ENCODE measurements at regions not wholly inside any gene's neighbourhood (a gene's known extent, or its start where the extent isn't known, plus 50 kb on each side); places are given as distances from the start of the nearest gene placed in this dataset.

DNA sequence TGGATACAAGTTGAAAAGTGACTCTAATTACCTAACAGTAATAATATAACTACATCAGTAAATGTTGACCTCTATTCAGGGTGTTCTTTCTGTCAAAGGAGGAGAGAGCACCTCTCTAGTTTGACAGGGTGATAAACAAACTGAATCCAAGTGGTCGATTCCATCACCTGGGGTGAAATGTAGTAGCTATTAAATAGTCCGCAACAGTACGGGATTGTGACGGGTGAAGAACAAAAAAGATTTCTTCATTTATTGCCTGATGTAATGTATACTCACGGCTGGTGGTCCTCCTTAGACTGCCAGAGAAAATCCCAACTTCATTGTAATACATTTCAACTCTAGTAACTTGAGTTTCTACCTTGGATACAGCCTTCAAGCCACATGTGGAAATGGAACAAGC is 292.5 kb upstream of the CELF2 start:
- H4K8ac ChIP-seq (ENCODE audit: low read depth in 2 of 2, low read length in 2 of 2) = no peak overlapping the region
- H4K91ac ChIP-seq (ENCODE audit: insufficient read depth, low read depth, low read length) = no peak overlapping the region
- H2AK5ac ChIP-seq (ENCODE audit: low read depth, low read length) = no peak overlapping the region
- H3K23ac ChIP-seq (ENCODE audit: low read depth, low read length) = no peak overlapping the region
- TF ChIP-seq, protein P1, sequence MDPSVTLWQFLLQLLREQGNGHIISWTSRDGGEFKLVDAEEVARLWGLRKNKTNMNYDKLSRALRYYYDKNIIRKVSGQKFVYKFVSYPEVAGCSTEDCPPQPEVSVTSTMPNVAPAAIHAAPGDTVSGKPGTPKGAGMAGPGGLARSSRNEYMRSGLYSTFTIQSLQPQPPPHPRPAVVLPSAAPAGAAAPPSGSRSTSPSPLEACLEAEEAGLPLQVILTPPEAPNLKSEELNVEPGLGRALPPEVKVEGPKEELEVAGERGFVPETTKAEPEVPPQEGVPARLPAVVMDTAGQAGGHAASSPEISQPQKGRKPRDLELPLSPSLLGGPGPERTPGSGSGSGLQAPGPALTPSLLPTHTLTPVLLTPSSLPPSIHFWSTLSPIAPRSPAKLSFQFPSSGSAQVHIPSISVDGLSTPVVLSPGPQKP (IDR thresholded peaks at IDR 0.05; ENCODE audit: borderline replicate concordance, low read depth, low read length) = no peak
- TF ChIP-seq FOS (IDR thresholded peaks at IDR 0.05; ENCODE audit: low read depth, low read length) (no peak), RAD21 (IDR thresholded peaks at IDR 0.05; ENCODE audit: low read length) (no peak), CEBPB (IDR thresholded peaks at IDR 0.05; ENCODE audit: low read depth, low read length) (no peak), MAZ (IDR thresholded peaks at IDR 0.05; ENCODE audit: borderline replicate concordance, low read depth, low read length) (no peak), RFX5 (IDR thresholded peaks at IDR 0.05; ENCODE audit: low read depth, low read length) (no peak), SMC3 (IDR thresholded peaks at IDR 0.05; ENCODE audit: low read depth, low read length) (no peak), NFE2L2 (IDR thresholded peaks at IDR 0.05; ENCODE audit: low read depth, low read length) (no peak), MAFK (IDR thresholded peaks at IDR 0.05; ENCODE audit: low read depth, low read length) (no peak), MXI1 (IDR thresholded peaks at IDR 0.05; ENCODE audit: borderline replicate concordance, low read depth, low read length) (no peak), CTCF (conservative IDR thresholded peaks at IDR 0.05; ENCODE audit: low read depth, low read length) (no peak), CHD1 (IDR thresholded peaks at IDR 0.05; ENCODE audit: low read depth, low read length) (no peak), USF2 (IDR thresholded peaks at IDR 0.05; ENCODE audit: low read depth, low read length) (no peak), RCOR1 (IDR thresholded peaks at IDR 0.05; ENCODE audit: insufficient replicate concordance, low read length) (no peak), POLR2A (IDR thresholded peaks at IDR 0.05; ENCODE audit: low read depth, low read length) (no peak), BHLHE40 (IDR thresholded peaks at IDR 0.05; ENCODE audit: low read depth, low read length) (no peak)
- no peak overlapping the region for H3K4ac ChIP-seq (ENCODE audit: low read depth, low read length)
- intact Hi-C loops (cut with micrococcal nuclease) = no loop called here
- H2BK15ac ChIP-seq (ENCODE audit: low read depth, low read length) = no peak overlapping the region
- no peak overlapping the region for H3K56ac ChIP-seq (ENCODE audit: extremely low read depth, insufficient read depth, low read length)
- no peaks in the 10 kb centered on the region for H3K27me3 ChIP-seq (ENCODE audit: control insufficient read depth, insufficient read depth, low read length)
- no peak for ATAC-seq (ENCODE audit: low read depth)
- H3K9ac ChIP-seq (ENCODE audit: low read depth, low read length) = no peak overlapping the region
- CTCF ChIA-PET = no interaction called here
- no peak overlapping the region for H4K5ac ChIP-seq (ENCODE audit: low read depth, low read length)
- H2AK9ac ChIP-seq (replicated peaks; ENCODE audit: low read depth, low read length, poor library complexity) = no peak overlapping the region
- H2BK20ac ChIP-seq (ENCODE audit: low read depth, low read length) = no peak overlapping the region
- H3K27ac ChIP-seq (ENCODE audit: insufficient read depth, low read length) = no peak overlapping the region
- no peak overlapping the region for H3K4me3 ChIP-seq (ENCODE audit: insufficient read depth, low read depth, low read length)
- H3K14ac ChIP-seq (replicated peaks; ENCODE audit: low read depth, low read length) = no peak overlapping the region
- H3K4me2 ChIP-seq (ENCODE audit: low read depth, low read length) = no peak overlapping the region
- no peak for DNase-seq
- dilution Hi-C loops (cut with HindIII; ENCODE audit: low sequenced_read_pairs, unreplicated experiment) = no loop called here
- H3K36me3 ChIP-seq (ENCODE audit: control insufficient read depth, insufficient read depth, low read length) = no peaks in the 10 kb centered on the region
- H3K79me1 ChIP-seq (ENCODE audit: low read depth in 1 of 2, low read length in 2 of 2) = no peaks in the 10 kb centered on the region
- H4K20me1 ChIP-seq (ENCODE audit: insufficient read depth, low read length) = no peaks in the 10 kb centered on the region
- H2BK5ac ChIP-seq (ENCODE audit: low read depth, low read length, poor library complexity, severe bottlenecking) = no peak overlapping the region
- H2BK120ac ChIP-seq (ENCODE audit: low read depth, low read length) = no peak overlapping the region
- no peaks in the 10 kb centered on the region for H3K4me1 ChIP-seq (ENCODE audit: control insufficient read depth, insufficient read depth, low read length)
- no peaks in the 10 kb centered on the region for H3K9me3 ChIP-seq (ENCODE audit: control insufficient read depth, insufficient read depth, low read length)
- in situ Hi-C loops (cut with MboI; ENCODE audit: low sequenced_read_pairs) = no loop called here
- no TSS peak for BruUV-seq (replicated peaks)
- H3K9me1 ChIP-seq (ENCODE audit: insufficient read depth, low read length) = no peaks in the 10 kb centered on the region
- H3K18ac ChIP-seq (ENCODE audit: low read depth, low read length) = no peak overlapping the region
- H2AFZ ChIP-seq (replicated peaks; ENCODE audit: low read length, poor library complexity) = no peak overlapping the region
- WGBS, 2 experiments (ENCODE audit: extremely low coverage in 2 of 2, insufficient read length in 1 of 2) = no CpG with 5 or more reads among the region's 5 CpGs
- POLR2A ChIA-PET (ENCODE audit: unreplicated experiment) = no interaction called here

Measured in IMR-90 (cell line).